Fibroblast of lung (primary cell): ENCODE measurements at regions not wholly inside any gene's neighbourhood (a gene's known extent, or its start where the extent isn't known, plus 50 kb on each side); places are given as distances from the start of the nearest gene placed in this dataset.

Experiments used
- CTCF ChIP-seq, 2 donors: IDR thresholded peaks in 1 of 2; conservative IDR thresholded peaks in 1 of 2; 1 replicate in 1 of 2; 2 replicates in 1 of 2; pipeline ENCODE4 v1.5.1; 2011 to 2012; ENCODE audit warnings: low read length in 2 of 2, control low read depth in 1 of 2, inconsistent platforms in 1 of 2, low read depth in 1 of 2, mild to moderate bottlenecking in 1 of 2
- EZH2 ChIP-seq: IDR thresholded peaks from 2 replicates; pipeline ENCODE4 v1.5.1; 2012; ENCODE audit warnings: low read length, control low read depth, mild to moderate bottlenecking; ENCODE audit errors: missing control alignments

GRCh38 chr20:61052195-61052750 lies 199.8 kb upstream of the CDH4 start:
- no peak for TF ChIP-seq CTCF (conservative IDR thresholded peaks at IDR 0.05 in 1 of 2, IDR thresholded peaks at IDR 0.05 in 1 of 2; ENCODE audit: low read depth in 1 of 2, low read length in 2 of 2)
- no peak for TF ChIP-seq EZH2
